SHP77 (cell line): ENCODE measurements at regions not wholly inside any gene's neighbourhood (a gene's known extent, or its start where the extent isn't known, plus 50 kb on each side); places are given as distances from the start of the nearest gene placed in this dataset.
"Not testable (repeated sequence)": the region's sequence is repeated elsewhere in the genome, so short reads cannot be mapped to it uniquely, and the experiment has no call there.

Experiments used
- DNase-seq, 2 experiments: peaks; one replicate each; lab custom pipeline; 2025; lab: John Stamatoyannopoulos, UW

GRCh38 chr18:42328931-42329330 lies 373.9 kb downstream of the PIK3C3 start:
- DNase-seq: no peak

DNA sequence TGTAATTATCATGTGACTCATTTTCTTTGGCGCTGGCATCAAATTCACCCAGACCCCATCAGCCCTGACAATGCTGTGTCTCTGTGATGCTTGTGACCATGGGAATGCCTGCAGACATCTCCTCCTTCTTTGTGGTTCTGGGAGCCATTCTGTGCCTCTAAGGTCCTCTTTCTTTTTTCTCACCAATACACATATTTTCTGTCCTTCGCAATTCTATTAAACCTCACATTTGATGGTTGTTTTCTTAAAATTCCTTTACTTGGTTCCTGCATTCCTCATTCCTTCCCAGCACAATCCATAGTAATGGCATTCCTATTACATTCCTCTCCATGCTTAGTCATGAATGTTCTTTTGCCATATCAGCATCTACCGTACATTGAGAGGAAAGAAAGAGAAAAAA lies 375.3 kb downstream of the PIK3C3 start:
- no peak for DNase-seq

DNA sequence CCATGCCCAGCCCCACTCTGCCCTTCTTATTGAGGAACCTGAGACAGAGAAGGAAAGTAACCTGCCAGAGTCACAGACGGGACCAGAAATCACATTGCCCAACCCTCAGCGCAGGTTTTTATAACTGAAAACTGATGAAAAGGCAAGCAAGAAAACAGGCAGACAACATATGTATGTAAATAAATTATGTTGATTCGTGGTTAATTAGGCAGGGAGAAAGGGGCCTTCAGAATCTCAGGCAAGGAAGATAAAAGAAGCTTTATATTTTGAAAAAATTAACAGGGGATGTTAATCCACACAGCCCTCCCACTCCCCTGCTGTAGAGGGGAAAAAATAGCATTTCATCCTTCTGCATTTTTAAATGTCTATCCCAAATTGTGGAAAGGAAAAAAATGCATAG lies 378.5 kb downstream of the PIK3C3 start:
- DNase-seq: no peak

- no peak for DNase-seq
Measured at GRCh38 chr18:42334931-42335330, 379.9 kb downstream of the PIK3C3 start.

DNA sequence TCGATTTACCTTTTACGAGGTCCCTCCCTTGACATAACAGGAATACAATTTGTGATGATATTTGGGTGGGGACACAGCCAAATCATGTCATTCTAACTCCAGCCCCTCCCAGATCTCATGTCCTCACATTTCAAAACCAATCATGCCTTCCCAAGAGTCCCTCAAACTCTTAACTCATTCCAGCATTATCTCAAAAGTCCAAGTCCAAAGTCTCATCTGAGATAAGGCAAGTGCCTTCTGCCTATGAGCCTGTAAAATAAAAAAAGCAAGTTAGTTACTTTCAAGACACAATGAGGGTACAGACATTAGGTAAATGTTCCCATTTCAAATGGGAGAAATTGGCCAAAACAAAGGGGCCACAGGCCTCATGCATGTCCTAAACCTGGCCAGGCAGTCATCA lies 381.1 kb downstream of the PIK3C3 start:
- no peak for DNase-seq

GRCh38 chr18:42337337-42337736 lies 382.3 kb downstream of the PIK3C3 start:
- not testable (repeated sequence) for DNase-seq

- DNase-seq: no peak
Measured at GRCh38 chr18:42338683-42339082, 383.6 kb downstream of the PIK3C3 start.

DNA sequence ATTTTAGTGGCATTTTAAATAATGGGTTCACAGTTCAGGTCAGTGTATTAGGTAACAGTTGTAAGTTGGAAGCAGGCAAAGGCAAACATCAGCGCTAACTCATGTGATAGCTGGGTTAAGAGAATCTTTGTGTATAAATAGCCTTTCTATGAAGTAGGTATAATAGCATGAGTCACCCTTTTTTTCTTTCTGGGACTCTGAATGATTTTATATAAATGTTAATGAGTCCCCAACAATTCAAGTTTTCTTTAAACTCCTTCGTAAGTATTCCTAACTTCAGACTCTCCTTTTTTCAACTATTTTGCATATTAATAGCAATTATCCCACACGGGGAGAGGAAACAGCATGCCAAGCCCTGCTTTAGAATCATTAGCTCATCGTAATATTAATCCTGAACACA lies 384.3 kb downstream of the PIK3C3 start:
- DNase-seq: no peak

GRCh38 chr18:42340423-42341009 lies 385.5 kb downstream of the PIK3C3 start:
- DNase-seq: no peak

DNA sequence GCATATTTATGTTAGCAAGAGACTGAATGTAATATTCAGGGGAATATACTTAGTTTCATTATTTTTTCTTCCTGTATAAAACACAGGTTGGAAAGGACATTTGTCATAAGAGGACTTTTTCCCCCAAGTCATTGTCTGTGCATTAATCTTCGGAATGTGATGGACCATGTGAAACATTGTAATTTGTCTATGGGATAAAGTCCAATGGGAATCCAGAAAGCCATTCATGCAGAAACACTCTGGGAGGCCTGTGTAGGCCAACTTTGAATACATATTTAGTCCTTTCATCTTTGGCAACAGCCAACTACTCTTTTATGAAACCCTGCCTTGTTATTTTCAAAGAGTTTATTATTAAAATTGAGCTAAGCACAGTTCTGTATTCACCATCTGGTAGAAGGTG lies 386.4 kb downstream of the PIK3C3 start:
- DNase-seq: no peak

- DNase-seq: no peak
Measured at GRCh38 chr18:42348722-42349121, 393.7 kb downstream of the PIK3C3 start.

DNA sequence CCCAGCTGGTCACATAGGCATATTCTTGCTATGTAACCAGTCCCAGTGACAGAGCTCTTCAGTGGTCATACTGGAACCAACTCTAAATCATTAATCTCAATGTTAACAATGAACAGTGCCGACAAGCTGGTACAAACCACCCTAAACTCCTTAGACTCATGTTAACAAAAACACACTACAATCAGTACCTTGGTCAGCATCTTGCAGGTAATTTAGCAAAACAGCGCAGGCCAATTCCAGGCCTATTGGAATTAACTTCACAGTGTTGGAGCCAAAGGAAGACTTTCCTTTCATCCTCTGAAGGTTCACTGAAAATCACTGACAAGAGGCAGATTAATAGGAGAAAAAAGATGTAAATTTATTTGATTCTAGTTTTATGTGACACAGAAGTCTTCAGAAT lies 396.4 kb downstream of the PIK3C3 start:
- DNase-seq: no peak

DNA sequence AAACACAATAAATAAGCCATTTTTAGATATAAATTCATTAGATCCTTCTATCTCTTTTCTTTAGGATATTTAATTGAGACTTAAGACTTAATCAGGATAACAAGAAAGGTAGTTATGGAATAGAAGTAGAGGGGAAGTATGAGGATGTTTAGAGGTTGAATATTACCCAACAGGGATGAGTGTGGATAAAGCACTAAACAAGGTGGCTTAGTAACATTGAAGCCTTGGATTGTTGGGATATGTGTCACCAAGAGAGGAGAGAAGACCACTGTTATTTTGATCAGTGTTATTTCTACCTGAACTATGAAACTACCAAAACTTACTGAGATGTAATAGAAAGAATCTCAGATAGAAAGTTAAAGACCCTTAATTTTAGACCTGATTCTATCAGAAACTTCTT lies 405.7 kb downstream of the PIK3C3 start:
- DNase-seq: no peak

DNA sequence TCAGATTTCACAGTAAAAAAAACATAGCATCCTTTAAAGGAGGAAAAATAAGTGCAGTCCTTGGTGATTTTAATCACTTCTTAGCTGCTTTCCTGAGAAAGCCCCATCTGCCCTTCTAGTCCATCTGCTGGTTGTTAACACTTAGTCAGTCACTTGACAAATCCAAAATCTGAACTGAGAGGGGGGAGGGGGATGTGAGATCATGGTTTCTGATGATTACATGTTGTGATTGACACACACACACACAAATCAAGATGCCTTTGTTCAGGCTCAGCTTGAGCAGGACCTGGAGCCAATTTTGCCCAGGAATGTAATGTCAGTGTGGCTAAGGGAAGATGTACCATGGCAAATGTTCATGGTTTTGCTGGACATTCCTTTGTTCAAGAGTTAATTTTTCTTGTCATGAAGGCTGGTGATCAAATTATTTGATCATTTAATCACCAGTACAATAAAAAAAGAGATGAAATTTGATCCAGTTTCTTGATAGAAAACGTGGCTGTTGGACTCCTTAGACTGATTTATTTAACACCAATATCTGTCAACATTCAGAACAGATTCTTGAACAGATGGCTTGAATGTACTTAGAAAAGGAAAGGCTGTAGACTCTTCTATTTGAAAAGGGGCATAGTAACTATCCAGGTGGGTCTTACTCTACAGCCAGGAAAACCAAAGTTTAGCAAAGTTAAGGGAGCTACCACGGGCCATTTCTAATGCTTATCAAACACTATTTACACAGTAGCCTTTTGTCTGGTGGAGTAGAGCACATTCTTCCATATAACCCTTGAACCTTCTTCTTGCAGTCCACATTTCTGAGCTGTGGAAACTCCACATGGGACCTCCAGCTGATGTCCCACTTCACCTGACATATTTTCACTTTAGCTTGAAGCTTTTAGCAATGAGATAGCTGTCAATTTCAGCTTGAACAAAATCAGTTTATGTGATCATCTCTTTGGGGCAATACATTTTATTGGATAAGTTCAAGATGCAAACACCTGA lies 408.7 kb downstream of the PIK3C3 start:
- no peak for DNase-seq

GRCh38 chr18:42364766-42365165 lies 409.7 kb downstream of the PIK3C3 start:
- no peak for DNase-seq

GRCh38 chr18:42365591-42365990 lies 410.6 kb downstream of the PIK3C3 start:
- DNase-seq: no peak

DNA sequence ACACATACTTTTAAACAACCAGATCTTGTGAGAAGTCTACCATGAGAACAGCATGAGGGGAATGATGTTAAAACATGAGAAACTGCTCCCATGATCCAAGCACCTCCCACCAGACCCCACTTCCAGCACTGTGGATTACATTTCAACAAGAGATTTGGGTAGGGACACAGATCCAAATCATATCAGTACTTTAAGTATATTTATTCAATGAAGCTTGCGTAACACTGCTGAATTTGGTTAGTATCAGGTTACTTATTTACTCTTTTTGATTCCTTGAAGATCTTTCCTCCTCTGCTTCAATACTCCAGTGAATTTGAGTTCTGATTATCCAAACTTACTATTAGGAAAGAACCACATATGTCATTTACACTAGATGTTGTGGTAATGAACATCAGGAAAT lies 418.6 kb downstream of the PIK3C3 start:
- DNase-seq: no peak

GRCh38 chr18:42374961-42375360 lies 419.9 kb downstream of the PIK3C3 start:
- DNase-seq: no peak

DNA sequence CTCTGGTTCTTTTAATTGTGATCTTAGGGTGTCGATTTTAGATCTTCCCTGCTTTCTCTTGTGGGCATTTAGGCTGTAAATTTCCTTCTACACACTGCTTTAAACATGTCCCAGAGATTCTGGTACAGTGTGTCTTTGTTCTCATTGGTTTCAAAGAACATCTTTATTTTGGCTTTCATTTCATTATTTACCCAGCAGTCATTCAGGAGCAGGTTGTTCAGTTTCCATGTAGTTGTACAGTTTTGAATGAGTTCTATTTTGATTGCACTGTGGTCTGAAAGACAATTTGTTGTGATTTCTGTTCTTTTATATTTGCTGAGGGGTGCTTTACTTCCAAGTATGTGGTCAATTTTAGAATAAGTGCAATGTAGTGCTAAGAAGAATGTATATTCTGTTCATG lies 423.8 kb downstream of the PIK3C3 start:
- not testable (repeated sequence) for DNase-seq

DNA sequence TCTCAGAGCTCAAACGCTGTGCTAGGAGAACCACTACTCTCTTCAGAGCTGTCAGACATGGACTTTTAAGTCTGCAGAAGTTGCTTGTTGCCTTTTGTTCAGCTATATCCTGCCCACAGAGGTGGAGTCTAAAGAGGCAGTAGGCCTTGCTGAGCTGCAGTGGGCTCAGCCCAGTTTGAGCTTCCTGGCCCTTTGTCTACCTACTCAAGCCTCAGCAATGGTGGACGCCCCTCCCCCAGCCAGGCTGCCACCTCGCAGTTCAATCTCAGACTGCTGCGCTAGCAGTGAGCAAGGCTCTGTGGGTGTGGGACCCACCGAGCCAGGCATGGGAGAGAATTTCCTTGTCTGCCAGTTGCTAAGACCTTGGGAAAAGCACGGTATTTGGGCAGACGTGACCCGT lies 426.2 kb downstream of the PIK3C3 start:
- DNase-seq: not testable (repeated sequence)

DNA sequence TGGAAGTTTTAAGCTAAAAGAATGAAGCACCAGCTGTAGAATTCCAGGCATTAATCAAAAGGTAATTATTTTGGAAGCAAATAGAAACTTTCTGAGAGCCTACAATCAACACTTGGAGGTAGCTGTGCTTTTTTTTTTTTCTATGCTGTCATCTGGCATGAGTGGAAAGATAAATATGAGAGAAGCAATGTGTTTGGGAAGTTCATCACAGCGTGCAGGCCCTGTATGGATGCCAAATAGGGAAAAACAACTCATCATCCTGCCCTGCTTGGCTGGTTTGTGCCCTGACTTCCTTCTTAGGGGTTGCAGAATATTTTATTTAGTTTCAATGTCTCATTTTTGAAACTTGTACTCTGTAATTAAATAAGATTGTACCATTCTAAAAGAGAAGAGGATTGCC lies 437.4 kb downstream of the PIK3C3 start:
- DNase-seq: no peak

DNA sequence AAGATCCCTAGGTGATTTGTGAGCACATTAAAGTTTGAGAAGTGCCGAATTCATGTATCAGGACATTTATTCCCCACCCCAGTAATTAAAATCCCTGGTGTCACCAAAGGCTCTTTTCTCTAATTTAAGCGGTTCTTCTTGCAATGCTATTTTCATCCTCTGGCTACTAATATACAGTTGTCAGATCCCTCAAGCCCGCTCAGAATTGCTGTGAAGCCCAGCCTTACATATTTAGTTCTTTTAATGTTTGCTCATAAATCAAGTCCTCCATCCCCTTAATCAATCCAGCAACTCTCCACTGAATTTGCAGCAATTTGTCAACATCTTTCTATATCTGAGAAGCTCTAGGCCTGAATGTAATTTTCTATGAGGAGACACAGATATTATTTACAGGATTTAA lies 437.9 kb downstream of the PIK3C3 start:
- DNase-seq: no peak

DNA sequence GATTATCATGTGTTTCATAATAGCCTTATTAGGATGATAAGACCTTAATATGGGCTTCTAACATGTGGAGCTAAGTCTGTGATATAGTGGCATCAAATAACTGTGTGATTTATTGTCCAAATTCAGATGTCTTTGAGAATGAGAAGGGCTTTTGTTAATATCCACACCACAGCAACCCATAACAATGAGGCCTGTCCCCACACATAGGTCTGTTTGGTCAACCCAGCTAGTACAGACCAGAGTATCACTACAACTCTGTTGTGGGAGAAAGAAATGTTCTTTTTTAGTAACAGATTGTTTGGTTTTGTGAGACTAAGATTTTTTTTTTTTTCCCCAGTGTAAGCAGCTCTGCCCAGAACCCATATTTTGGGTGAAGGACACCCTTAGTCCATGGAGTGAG lies 439.2 kb downstream of the PIK3C3 start:
- no peak for DNase-seq
